ENCODE measurements at regions not wholly inside any gene's neighbourhood (a gene's known extent, or its start where the extent isn't known, plus 50 kb on each side); places are given as distances from the start of the nearest gene placed in this dataset.
A peak's percentile ranks its signal among the peaks of the same experiment; 100 is the strongest.
"Not testable (repeated sequence)": the region's sequence is repeated elsewhere in the genome, so short reads cannot be mapped to it uniquely, and the experiment has no call there.

GRCh38 chr12:42728770-42729534 is 139.4 kb upstream of the PRICKLE1 start:
- no peak for TF ChIP-seq CTCF (conservative IDR thresholded peaks at IDR 0.05; ENCODE audit: low read depth, low read length)
- DNase-seq (ENCODE audit: low read depth): no peak
- no peak overlapping the region for H3K4me3 ChIP-seq (ENCODE audit: low read length)

- no peak overlapping the region for H3K4me3 ChIP-seq (ENCODE audit: low read length)
- TF ChIP-seq CTCF (conservative IDR thresholded peaks at IDR 0.05; ENCODE audit: low read depth, low read length): no peak
- no peak for DNase-seq (ENCODE audit: low read depth)
These were observed 138.7 kb upstream of the PRICKLE1 start for GRCh38 chr12:42728287-42728686.

- no peak for DNase-seq (ENCODE audit: low read depth)
- H3K4me3 ChIP-seq (ENCODE audit: low read length): no peak overlapping the region
- TF ChIP-seq CTCF (conservative IDR thresholded peaks at IDR 0.05; ENCODE audit: low read depth, low read length): no peak
These were observed 136.3 kb upstream of the PRICKLE1 start for GRCh38 chr12:42725809-42726208.

GRCh38 chr12:42716491-42716891 is 126.9 kb upstream of the PRICKLE1 start:
- no peak for TF ChIP-seq CTCF (conservative IDR thresholded peaks at IDR 0.05; ENCODE audit: low read depth, low read length)
- H3K4me3 ChIP-seq (ENCODE audit: low read length): no peak overlapping the region
- peak; percentile 67 for DNase-seq (ENCODE audit: low read depth)

GRCh38 chr12:42713566-42713965 is 124.0 kb upstream of the PRICKLE1 start:
- not testable (repeated sequence) for DNase-seq (ENCODE audit: low read depth); H3K4me3 ChIP-seq (ENCODE audit: low read length)

GRCh38 chr12:42708374-42708773 is 118.8 kb upstream of the PRICKLE1 start:
- DNase-seq (ENCODE audit: low read depth); H3K4me3 ChIP-seq (ENCODE audit: low read length): not testable (repeated sequence)

- H3K4me3 ChIP-seq (ENCODE audit: low read length): no peak overlapping the region
- DNase-seq (ENCODE audit: low read depth): no peak
- TF ChIP-seq CTCF (conservative IDR thresholded peaks at IDR 0.05; ENCODE audit: low read depth, low read length): no peak
These were observed 118.0 kb upstream of the PRICKLE1 start for GRCh38 chr12:42707312-42708226.

GRCh38 chr12:42706321-42706720 is 116.8 kb upstream of the PRICKLE1 start:
- no peak for TF ChIP-seq CTCF (conservative IDR thresholded peaks at IDR 0.05; ENCODE audit: low read depth, low read length)
- no peak overlapping the region for H3K4me3 ChIP-seq (ENCODE audit: low read length)
- DNase-seq (ENCODE audit: low read depth): no peak

All from retinal pigment epithelial cell (primary cell).